ENCODE measurements at regions not wholly inside any gene's neighbourhood (a gene's known extent, or its start where the extent isn't known, plus 50 kb on each side); places are given as distances from the start of the nearest gene placed in this dataset.

- no peak for DNase-seq
Observed at GRCh38 chr2:240227538-240228428, 87.3 kb upstream of the OTOS start.

- no peak for DNase-seq
Observed at GRCh38 chr2:240229005-240229404, 88.5 kb upstream of the OTOS start.

- no peak for DNase-seq
Observed at GRCh38 chr2:240229603-240230235, 89.3 kb upstream of the OTOS start.

- no peak for DNase-seq
Observed at GRCh38 chr2:240230291-240230931, 90.0 kb upstream of the OTOS start.

- no peak for DNase-seq
Observed at GRCh38 chr2:240231838-240232244, 91.4 kb upstream of the OTOS start.

GRCh38 chr2:240232264-240232915 is 91.9 kb upstream of the OTOS start:
- DNase-seq, result no peak

GRCh38 chr2:240232961-240233884 is 92.8 kb upstream of the OTOS start:
- peak in 1 of 2 experiments; percentile 20 for DNase-seq

- DNase-seq, result no peak
Observed at GRCh38 chr2:240233885-240234502, 93.5 kb upstream of the OTOS start.

GRCh38 chr2:240234503-240234951 is 94.1 kb upstream of the OTOS start:
- no peak for DNase-seq

- DNase-seq, result no peak
Observed at GRCh38 chr2:240235149-240235803, 94.8 kb upstream of the OTOS start.

GRCh38 chr2:240235811-240236210 is 95.4 kb upstream of the OTOS start:
- no peak for DNase-seq

- DNase-seq, result peak in 1 of 2 experiments; percentile 41
Observed at GRCh38 chr2:240236217-240237111, 96.0 kb upstream of the OTOS start.

- no peak for DNase-seq
Observed at GRCh38 chr2:240237609-240238174, 97.2 kb upstream of the OTOS start.

GRCh38 chr2:240238201-240238600 is 97.7 kb upstream of the OTOS start:
- DNase-seq, result no peak

- DNase-seq, result no peak
Observed at GRCh38 chr2:240238786-240239185, 98.3 kb upstream of the OTOS start.

- DNase-seq, result no peak
Observed at GRCh38 chr2:240239325-240239724, 98.9 kb upstream of the OTOS start.

GRCh38 chr2:240240017-240240734 is 99.7 kb upstream of the OTOS start:
- no peak for DNase-seq

GRCh38 chr2:240240781-240241180 is 100.3 kb upstream of the OTOS start:
- DNase-seq, result no peak

- DNase-seq, result no peak
Observed at GRCh38 chr2:240241572-240241971, 101.1 kb upstream of the OTOS start.
